22Rv1 (cell line): ENCODE measurements at regions not wholly inside any gene's neighbourhood (a gene's known extent, or its start where the extent isn't known, plus 50 kb on each side); places are given as distances from the start of the nearest gene placed in this dataset.

Experiments
- H3K27ac ChIP-seq: fragments of 450-650 bp; 2 replicates; pipeline ENCODE4 v1.5.1; 2017
- CTCF ChIP-seq: fragments of 450-650 bp; IDR thresholded peaks from 2 replicates; pipeline ENCODE4 v1.5.1; 2017; ENCODE audit warnings: mild to moderate bottlenecking
- ZFX ChIP-seq: fragments of 450-650 bp; IDR thresholded peaks from 2 replicates; pipeline ENCODE4 v1.6.1; 2017; ENCODE audit warnings: antibody characterized with exemption, borderline replicate concordance

GRCh38 chr7:69199041-69199440 is 399.2 kb upstream of the AUTS2 start:
- no peak overlapping the region for H3K27ac ChIP-seq
- TF ChIP-seq CTCF (no peak), ZFX (no peak)

DNA sequence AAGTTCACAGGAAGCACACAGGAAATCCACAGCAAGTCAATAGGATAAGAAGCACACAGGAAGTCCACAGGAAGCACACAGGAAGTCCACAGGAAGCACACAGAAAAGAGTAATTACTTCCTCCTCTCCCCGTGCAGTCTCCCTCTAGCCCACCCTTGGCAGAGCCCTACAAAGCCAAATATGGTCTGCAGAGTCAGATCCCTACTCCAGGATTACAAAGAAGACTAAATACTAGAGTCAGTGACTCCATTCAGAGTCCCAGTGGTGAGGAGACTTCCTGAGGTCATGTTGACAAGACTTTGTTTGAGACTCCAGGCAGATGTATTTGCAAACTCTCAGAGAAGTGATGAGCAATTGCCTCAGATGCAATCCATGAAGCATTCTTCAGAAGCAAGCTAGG is 398.6 kb upstream of the AUTS2 start:
- TF ChIP-seq ZFX, result no peak
- no peak for TF ChIP-seq CTCF
- H3K27ac ChIP-seq, result no peak overlapping the region

GRCh38 chr7:69203871-69204270 is 394.4 kb upstream of the AUTS2 start:
- TF ChIP-seq ZFX (no peak), CTCF (no peak)
- H3K27ac ChIP-seq, result no peak overlapping the region

DNA sequence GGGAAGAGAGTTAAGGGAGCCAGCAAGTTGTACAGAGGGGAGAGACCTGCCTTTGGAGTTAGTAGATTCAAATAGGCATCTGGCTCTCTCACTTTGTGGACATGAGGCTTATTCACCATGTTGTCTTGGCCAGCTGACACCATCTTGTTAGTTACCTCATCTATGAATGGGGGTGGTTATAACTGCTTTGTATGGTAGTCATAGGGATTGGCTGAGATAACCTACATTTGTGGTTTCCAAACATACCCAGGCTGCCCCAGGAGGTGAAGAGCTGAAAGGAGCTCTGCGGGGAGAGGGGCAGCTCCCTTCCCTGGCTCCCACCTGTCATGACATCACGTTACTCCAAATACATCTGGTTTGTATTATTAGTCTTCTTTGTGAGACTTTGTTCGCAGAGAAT is 393.3 kb upstream of the AUTS2 start:
- no peak overlapping the region for H3K27ac ChIP-seq
- TF ChIP-seq CTCF (no peak), ZFX (no peak)

DNA sequence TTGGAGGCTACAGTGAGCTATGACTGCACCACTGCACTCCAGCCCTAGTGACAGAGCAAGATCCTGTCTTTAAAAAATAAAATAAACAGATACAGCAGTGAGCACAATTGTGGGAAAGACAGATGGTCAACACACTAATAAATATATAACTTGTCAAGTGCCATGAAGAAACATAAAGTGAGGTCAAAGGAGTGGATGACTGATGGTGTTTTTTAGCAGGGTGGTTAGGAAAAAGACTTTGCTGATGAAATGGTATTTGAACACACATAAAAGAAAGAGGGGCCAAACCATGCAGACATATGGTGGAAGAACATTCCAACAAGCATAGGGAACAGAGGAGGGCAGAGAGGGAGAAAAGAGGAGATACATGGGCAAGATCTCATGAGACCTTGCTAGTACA is 392.7 kb upstream of the AUTS2 start:
- no peak overlapping the region for H3K27ac ChIP-seq
- TF ChIP-seq CTCF, result no peak
- TF ChIP-seq ZFX, result no peak

GRCh38 chr7:69208276-69208675 is 390.0 kb upstream of the AUTS2 start:
- H3K27ac ChIP-seq, result no peak overlapping the region
- TF ChIP-seq CTCF (no peak), ZFX (no peak)

- H3K27ac ChIP-seq, result no peak overlapping the region
- TF ChIP-seq CTCF, result no peak
- no peak for TF ChIP-seq ZFX
Measured at GRCh38 chr7:69208848-69209247, 389.4 kb upstream of the AUTS2 start.
